ENCODE measurements at regions not wholly inside any gene's neighbourhood (a gene's known extent, or its start where the extent isn't known, plus 50 kb on each side); places are given as distances from the start of the nearest gene placed in this dataset.

- H3K27ac Mint-ChIP-seq, result no peak overlapping the region
- no peak overlapping the region for H3K4me3 Mint-ChIP-seq
- H3K27me3 Mint-ChIP-seq, result no peaks in the 10 kb centered on the region
- no peaks in the 10 kb centered on the region for H3K4me1 Mint-ChIP-seq
- H3K9me3 Mint-ChIP-seq, result no peaks in the 10 kb centered on the region
- no peaks in the 10 kb centered on the region for H3K36me3 Mint-ChIP-seq
Measured at GRCh38 chr5:124088289-124089032, 576.5 kb downstream of the CSNK1G3 start.

GRCh38 chr5:124087752-124088151, 575.8 kb downstream of the CSNK1G3 start:
- no peaks in the 10 kb centered on the region for H3K27me3 Mint-ChIP-seq
- H3K4me3 Mint-ChIP-seq, result no peak overlapping the region
- H3K36me3 Mint-ChIP-seq, result no peaks in the 10 kb centered on the region
- H3K27ac Mint-ChIP-seq, result no peak overlapping the region
- H3K9me3 Mint-ChIP-seq, result no peaks in the 10 kb centered on the region
- H3K4me1 Mint-ChIP-seq, result no peaks in the 10 kb centered on the region

GRCh38 chr5:124080256-124080655, 568.3 kb downstream of the CSNK1G3 start:
- H3K4me3 Mint-ChIP-seq, result no peak overlapping the region
- H3K27me3 Mint-ChIP-seq, result no peaks in the 10 kb centered on the region
- H3K9me3 Mint-ChIP-seq, result peaks cover 12% of the 10 kb centered on the region
- H3K27ac Mint-ChIP-seq, result no peak overlapping the region
- H3K4me1 Mint-ChIP-seq, result no peaks in the 10 kb centered on the region
- H3K36me3 Mint-ChIP-seq, result no peaks in the 10 kb centered on the region

DNA sequence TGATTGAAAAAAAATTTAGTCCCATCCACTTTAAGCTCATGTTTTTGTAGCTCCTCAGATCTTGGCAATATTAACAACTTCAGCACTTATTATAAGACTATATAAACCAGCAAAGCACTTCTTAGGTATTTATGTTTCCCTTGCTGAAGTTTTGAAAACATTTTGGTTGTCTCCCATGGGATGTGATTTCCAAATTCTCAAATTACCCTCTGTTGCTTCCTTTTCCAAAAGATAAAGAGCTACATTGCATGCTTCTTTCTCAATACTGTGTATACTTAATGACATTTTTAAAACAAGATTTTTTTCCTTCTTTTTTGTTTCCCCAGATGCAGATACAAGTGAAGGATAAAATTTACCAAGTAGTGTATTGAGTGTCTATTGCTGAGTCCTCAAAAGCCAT, 567.1 kb downstream of the CSNK1G3 start:
- H3K4me1 Mint-ChIP-seq, result no peaks in the 10 kb centered on the region
- H3K27ac Mint-ChIP-seq, result no peak overlapping the region
- H3K4me3 Mint-ChIP-seq, result no peak overlapping the region
- H3K36me3 Mint-ChIP-seq, result no peaks in the 10 kb centered on the region
- no peaks in the 10 kb centered on the region for H3K27me3 Mint-ChIP-seq
- H3K9me3 Mint-ChIP-seq, result peaks cover 12% of the 10 kb centered on the region

- Mint-ChIP-seq H3K9me3 (peaks cover 5% of the 10 kb centered on the region), H3K27ac (no peak overlapping the region)
Measured at GRCh38 chr5:124074500-124074899, 562.5 kb downstream of the CSNK1G3 start.

DNA sequence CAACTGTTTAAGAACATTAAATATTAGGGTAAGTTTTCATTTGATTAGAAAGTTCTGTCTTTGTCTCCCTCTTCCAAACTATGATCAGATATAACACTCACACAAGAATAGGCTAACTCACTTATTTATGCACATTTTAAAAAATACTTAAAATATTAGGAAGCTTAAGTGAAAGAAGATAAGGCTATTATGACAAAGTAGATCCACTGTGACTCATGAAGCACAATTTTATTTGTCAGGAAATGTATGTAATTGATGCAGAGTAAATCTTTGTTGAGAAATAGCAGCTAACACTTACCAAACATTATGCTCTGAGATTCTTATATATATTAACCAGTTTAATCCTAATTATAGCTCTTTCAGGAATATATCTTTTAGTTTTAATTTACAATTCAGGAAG, 560.6 kb downstream of the CSNK1G3 start:
- Mint-ChIP-seq H3K27me3 (no peaks in the 10 kb centered on the region), H3K36me3 (no peaks in the 10 kb centered on the region), H3K4me3 (no peak overlapping the region), H3K4me1 (no peaks in the 10 kb centered on the region), H3K27ac (no peak overlapping the region), H3K9me3 (peaks cover 5% of the 10 kb centered on the region)

More at GRCh38 chr5:124074500-124074899, 562.5 kb downstream of the CSNK1G3 start:
- Mint-ChIP-seq H3K36me3 (no peaks in the 10 kb centered on the region), H3K4me3 (no peak overlapping the region), H3K4me1 (no peaks in the 10 kb centered on the region), H3K27me3 (no peaks in the 10 kb centered on the region)

DNA sequence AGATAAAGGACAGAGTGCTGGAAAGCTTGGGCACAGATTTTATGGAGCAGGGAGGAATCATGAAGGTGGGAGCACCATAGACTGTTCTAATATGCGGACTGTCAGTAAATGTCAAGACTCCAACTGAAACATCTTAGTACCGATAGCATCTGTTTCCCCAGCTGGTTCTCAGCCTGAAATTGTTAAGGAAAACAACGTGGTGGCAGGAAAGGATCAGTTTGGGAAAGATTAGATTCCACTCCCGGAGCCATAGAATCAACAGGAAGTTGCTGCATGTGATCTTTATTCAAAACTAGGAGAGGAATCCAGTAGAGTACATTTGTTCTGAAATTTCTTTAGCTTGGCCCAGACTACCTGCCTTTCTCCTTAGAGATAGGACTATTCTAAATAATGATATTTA, 559.1 kb downstream of the CSNK1G3 start:
- Mint-ChIP-seq H3K9me3 (no peaks in the 10 kb centered on the region), H3K27ac (no peak overlapping the region), H3K4me3 (no peak overlapping the region), H3K4me1 (no peaks in the 10 kb centered on the region), H3K27me3 (no peaks in the 10 kb centered on the region), H3K36me3 (no peaks in the 10 kb centered on the region)

- no peaks in the 10 kb centered on the region for H3K4me1 Mint-ChIP-seq
- H3K4me3 Mint-ChIP-seq, result no peak overlapping the region
- H3K27ac Mint-ChIP-seq, result no peak overlapping the region
- H3K36me3 Mint-ChIP-seq, result no peaks in the 10 kb centered on the region
- H3K9me3 Mint-ChIP-seq, result no peaks in the 10 kb centered on the region
- no peaks in the 10 kb centered on the region for H3K27me3 Mint-ChIP-seq
Measured at GRCh38 chr5:124065508-124065907, 553.5 kb downstream of the CSNK1G3 start.

DNA sequence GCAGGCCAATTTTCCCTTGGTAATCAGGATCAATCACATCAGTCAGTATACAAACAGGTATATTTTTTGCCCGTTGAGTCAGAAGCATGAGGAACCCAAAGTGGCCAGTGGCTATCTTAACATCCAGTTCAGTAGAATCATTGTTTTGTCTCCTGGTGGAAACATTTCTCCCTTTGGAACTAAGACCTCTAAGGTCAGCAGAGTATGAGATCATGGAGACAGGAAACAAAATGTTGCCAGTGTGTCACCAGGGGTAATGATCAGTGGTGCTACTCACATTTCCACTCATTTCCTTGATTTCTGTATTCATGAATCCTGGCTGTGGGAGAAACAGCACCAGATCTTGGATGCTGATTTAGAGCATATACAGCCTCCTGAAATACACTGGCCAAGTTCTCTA, 553.0 kb downstream of the CSNK1G3 start:
- H3K9me3 Mint-ChIP-seq, result no peaks in the 10 kb centered on the region
- H3K4me3 Mint-ChIP-seq, result no peak overlapping the region
- H3K36me3 Mint-ChIP-seq, result no peaks in the 10 kb centered on the region
- H3K27me3 Mint-ChIP-seq, result no peaks in the 10 kb centered on the region
- no peaks in the 10 kb centered on the region for H3K4me1 Mint-ChIP-seq
- no peak overlapping the region for H3K27ac Mint-ChIP-seq

DNA sequence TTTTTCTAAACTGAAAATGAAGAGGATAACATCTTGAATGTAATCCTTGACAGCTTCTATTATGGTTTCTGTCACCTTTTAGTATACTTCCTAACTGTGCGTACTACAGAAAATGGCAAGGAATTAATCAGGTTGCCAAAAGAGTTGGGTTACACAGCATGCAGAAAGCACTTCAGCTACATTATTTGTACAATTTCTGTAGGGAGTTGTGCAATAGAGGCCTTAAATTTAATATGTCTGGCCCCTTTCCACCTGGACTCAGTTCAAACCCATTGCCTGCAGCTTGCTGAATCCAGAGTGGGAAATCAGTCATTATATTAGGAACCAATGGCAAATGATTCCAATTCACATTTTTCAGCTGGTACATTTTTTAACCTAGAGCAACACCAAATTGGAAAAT, 549.7 kb downstream of the CSNK1G3 start:
- Mint-ChIP-seq H3K36me3 (no peaks in the 10 kb centered on the region), H3K27me3 (peaks cover 1% of the 10 kb centered on the region), H3K4me3 (no peak overlapping the region), H3K27ac (no peak overlapping the region), H3K9me3 (no peaks in the 10 kb centered on the region), H3K4me1 (no peaks in the 10 kb centered on the region)

DNA sequence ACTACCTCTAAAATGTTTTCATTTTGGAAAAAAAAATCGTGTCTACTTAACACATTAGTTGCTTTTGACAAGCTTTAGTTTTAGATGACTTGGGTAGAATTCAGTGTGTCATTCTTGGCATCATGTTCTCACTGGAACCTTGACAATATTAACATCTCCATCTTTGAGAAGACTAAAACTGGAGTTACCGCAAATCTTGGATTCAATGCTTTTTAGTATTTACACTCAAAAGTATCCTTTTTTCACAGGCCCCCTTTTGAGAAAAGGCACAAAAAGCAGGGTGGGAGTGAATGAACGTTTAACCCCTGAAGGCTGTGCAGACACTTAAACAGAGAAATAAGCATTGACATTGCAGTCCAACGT, 549.1 kb downstream of the CSNK1G3 start:
- Mint-ChIP-seq H3K27me3 (peaks cover 1% of the 10 kb centered on the region), H3K4me3 (no peak overlapping the region), H3K27ac (no peak overlapping the region), H3K36me3 (no peaks in the 10 kb centered on the region), H3K9me3 (no peaks in the 10 kb centered on the region), H3K4me1 (no peaks in the 10 kb centered on the region)

- Mint-ChIP-seq H3K4me3 (no peak overlapping the region), H3K36me3 (no peaks in the 10 kb centered on the region), H3K9me3 (no peaks in the 10 kb centered on the region), H3K27me3 (peaks cover 1% of the 10 kb centered on the region), H3K4me1 (no peaks in the 10 kb centered on the region), H3K27ac (no peak overlapping the region)
Measured at GRCh38 chr5:124060413-124061067, 548.6 kb downstream of the CSNK1G3 start.

- no peaks in the 10 kb centered on the region for H3K9me3 Mint-ChIP-seq
- H3K36me3 Mint-ChIP-seq, result no peaks in the 10 kb centered on the region
- H3K4me1 Mint-ChIP-seq, result no peaks in the 10 kb centered on the region
- H3K27me3 Mint-ChIP-seq, result peaks cover 1% of the 10 kb centered on the region
- no peak overlapping the region for H3K27ac Mint-ChIP-seq
- H3K4me3 Mint-ChIP-seq, result no peak overlapping the region
Measured at GRCh38 chr5:124060011-124060410, 548.0 kb downstream of the CSNK1G3 start.

DNA sequence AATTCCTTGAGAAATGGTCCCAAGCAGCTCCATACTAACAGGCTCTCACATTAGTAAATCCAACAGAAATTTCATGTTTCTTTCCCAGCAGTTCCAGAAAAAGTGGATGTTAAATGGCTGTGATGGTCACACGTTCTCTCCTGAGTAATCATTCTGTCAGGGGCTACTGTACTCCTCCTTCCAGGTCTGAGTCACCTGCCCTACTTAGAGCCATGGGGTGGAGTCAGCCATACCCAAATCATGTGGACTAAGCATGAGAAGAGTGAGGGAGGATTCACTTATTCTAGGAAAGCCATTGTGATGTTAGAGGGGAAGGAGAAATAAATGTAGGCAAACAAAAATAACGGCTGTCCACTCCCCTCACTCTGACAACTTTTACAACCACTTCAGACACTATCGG, 547.2 kb downstream of the CSNK1G3 start:
- Mint-ChIP-seq H3K27me3 (peaks cover 1% of the 10 kb centered on the region), H3K27ac (no peak overlapping the region)

DNA sequence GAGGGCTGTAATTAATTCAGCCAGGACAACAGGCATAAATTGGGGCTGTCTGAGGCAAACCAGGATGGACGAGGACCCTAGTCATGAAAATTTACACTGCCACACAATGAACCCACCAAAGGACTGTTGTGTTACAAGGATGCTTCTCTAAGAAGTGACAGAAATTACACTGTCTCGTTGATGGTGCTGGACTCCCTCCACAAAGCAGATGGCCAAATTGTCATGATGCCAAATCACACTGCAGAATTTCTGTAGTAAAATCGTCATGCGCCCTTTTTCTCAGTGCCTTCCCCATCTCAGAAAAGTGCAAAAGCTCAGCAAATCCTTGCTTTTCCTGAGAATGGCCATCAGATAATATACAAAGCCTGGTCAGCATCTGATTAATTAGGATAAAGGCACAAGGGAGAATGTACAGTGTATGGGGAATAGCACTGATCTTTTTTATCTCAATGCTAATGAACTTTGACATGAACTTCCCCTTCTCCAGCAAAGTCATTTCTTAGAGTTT, 545.8 kb downstream of the CSNK1G3 start:
- no peaks in the 10 kb centered on the region for H3K9me3 Mint-ChIP-seq
- no peaks in the 10 kb centered on the region for H3K4me1 Mint-ChIP-seq
- no peaks in the 10 kb centered on the region for H3K36me3 Mint-ChIP-seq
- no peak overlapping the region for H3K27ac Mint-ChIP-seq
- H3K4me3 Mint-ChIP-seq, result no peak overlapping the region
- H3K27me3 Mint-ChIP-seq, result peaks cover 1% of the 10 kb centered on the region

More for the DNA sequence above, 547.2 kb downstream of the CSNK1G3 start:
- Mint-ChIP-seq H3K4me1 (no peaks in the 10 kb centered on the region), H3K36me3 (no peaks in the 10 kb centered on the region), H3K4me3 (no peak overlapping the region), H3K9me3 (no peaks in the 10 kb centered on the region)

DNA sequence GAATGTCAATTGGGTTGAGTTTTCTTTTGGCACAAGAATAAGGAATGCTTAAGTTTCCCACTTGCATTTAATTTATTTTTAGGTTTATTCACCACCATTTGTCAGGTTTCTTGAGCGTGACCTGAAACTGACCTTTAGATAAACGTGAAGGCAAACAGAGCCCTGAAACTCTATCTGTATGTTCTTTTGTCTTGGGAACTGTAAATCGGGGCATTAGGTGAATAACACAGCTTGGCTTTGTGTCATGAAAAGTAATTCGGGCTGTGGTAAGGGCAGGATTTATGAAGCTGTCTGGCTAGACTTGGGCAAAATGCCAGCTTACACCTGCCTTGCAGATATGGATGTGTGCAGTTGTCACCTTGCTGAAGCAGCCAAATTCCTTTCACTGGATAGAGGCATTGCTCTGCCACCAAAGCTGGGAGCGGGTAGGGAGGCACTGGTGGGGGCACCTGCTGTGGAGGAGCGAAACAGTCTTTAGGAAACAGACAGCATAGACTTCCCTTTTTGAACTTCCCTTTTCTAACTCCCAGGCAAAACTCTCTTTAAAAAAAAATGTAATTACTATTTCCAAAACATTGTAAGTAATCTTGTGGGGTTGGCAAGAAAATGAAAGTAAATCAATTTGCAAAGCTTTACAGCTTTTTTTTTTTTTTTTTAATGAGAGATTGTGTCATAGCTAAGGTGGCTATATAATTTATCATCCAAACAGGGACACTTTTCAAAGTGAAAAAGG, 545.2 kb downstream of the CSNK1G3 start:
- Mint-ChIP-seq H3K4me3 (no peak overlapping the region), H3K9me3 (no peaks in the 10 kb centered on the region), H3K36me3 (no peaks in the 10 kb centered on the region), H3K27ac (no peak overlapping the region), H3K4me1 (no peaks in the 10 kb centered on the region), H3K27me3 (peaks cover 1% of the 10 kb centered on the region)

All from activated naive CD4-positive, alpha-beta T cell treated with anti-CD3 and anti-CD28 coated beads, Interleukin-2, amount 50 U/mL, for 24 hours (primary cell).